ENCODE measurements at regions not wholly inside any gene's neighbourhood (a gene's known extent, or its start where the extent isn't known, plus 50 kb on each side); places are given as distances from the start of the nearest gene placed in this dataset.

GRCh38 chr4:181948839-181949382, 294.3 kb upstream of the TENM3 start (continued):
- no peak for TF ChIP-seq BCLAF1 (IDR thresholded peaks at IDR 0.05)
- TF ChIP-seq USF1 (IDR thresholded peaks at IDR 0.05; ENCODE audit: borderline replicate concordance, extremely low read length, insufficient read depth, low read depth, low read length), result no peak

- no peaks in the 10 kb centered on the region for H3K4me1 ChIP-seq (ENCODE audit: control insufficient read depth, insufficient read depth, low read length)
- no peaks in the 10 kb centered on the region for H3K27me3 ChIP-seq (replicated peaks in 1 of 2; ENCODE audit: control insufficient read depth in 2 of 2, insufficient read depth in 2 of 2, low read length in 1 of 2)
- POLR2A ChIA-PET, result no interaction called here
- no TSS peak for BruUV-seq (replicated peaks)
- H3K4me3 ChIP-seq, result no peak overlapping the region
- H3K36me3 ChIP-seq (ENCODE audit: control insufficient read depth in 2 of 2, insufficient read depth in 2 of 2, low read length in 1 of 2), result no peaks in the 10 kb centered on the region
- TF ChIP-seq KLF5 (IDR thresholded peaks at IDR 0.05; ENCODE audit: partially characterized antibody) (no peak), ASH2L (IDR thresholded peaks at IDR 0.05; ENCODE audit: borderline replicate concordance, low read depth) (no peak), RELA (IDR thresholded peaks at IDR 0.05; ENCODE audit: borderline replicate concordance, partially characterized antibody) (no peak), ZNF687 (IDR thresholded peaks at IDR 0.05) (no peak), TAF1 (IDR thresholded peaks at IDR 0.05; ENCODE audit: borderline replicate concordance, low read depth, low read length) (no peak)
- H3K79me2 ChIP-seq (ENCODE audit: control insufficient read depth, insufficient read depth, low read length), result no peaks in the 10 kb centered on the region
- no peak for FAIRE-seq
- H3K9me3 ChIP-seq (replicated peaks; ENCODE audit: control insufficient read depth, insufficient read depth, low read length), result no peaks in the 10 kb centered on the region
- WGBS (ENCODE audit: insufficient coverage, insufficient replicate concordance, low lambda C conversion rate, missing lambda C conversion rate), result 28% methylated on average over 6 of the region's 6 CpGs
- no peak overlapping the region for H3K27ac ChIP-seq (ENCODE audit: control insufficient read depth, insufficient read depth)
- no peak overlapping the region for H2AFZ ChIP-seq (ENCODE audit: control insufficient read depth, low read depth, low read length)
- no peak for ATAC-seq
- RAD21 ChIA-PET (ENCODE audit: unreplicated experiment), result no interaction called here
- in situ Hi-C loops (cut with MboI), result no loop called here
- H4K20me1 ChIP-seq (ENCODE audit: control insufficient read depth, insufficient read depth), result no peaks in the 10 kb centered on the region
- H3K4me2 ChIP-seq (ENCODE audit: control insufficient read depth, insufficient read depth), result no peak overlapping the region
- no peak for DNase-seq (ENCODE audit: low read depth, low spot score)
- no peak overlapping the region for H3K9ac ChIP-seq (ENCODE audit: control insufficient read depth, insufficient read depth, low read length)
- CTCF ChIA-PET, result no interaction called here
- SMC1A ChIA-PET (ENCODE audit: uncharacterized antibody, unreplicated experiment), result no interaction called here
- intact Hi-C loops (cut with micrococcal nuclease; ENCODE audit: unreplicated experiment), result no loop called here
Measured at GRCh38 chr4:181949704-181950312, 293.4 kb upstream of the TENM3 start.

All from GM12878 (cell line).